ENCODE measurements at regions not wholly inside any gene's neighbourhood (a gene's known extent, or its start where the extent isn't known, plus 50 kb on each side); places are given as distances from the start of the nearest gene placed in this dataset.

DNA sequence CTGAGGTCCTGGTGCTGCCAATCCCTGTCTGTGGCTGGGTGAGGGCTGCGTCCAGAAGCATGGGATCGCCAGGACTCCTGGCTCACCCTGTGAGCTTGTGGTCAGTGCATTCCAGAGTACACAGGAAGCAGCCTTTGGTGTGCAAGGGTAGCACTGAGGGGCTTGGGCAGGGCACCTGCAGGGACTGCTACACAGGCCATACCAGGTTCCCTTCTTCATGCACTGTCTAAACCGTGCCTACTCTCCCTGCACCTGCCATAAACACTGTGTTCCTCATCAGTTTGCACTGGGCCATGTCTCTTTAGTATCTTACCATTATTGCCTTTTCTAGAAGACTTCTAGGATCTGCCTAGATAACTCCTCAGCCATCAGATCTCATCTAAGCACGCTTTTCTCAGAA is 72.8 kb upstream of the NKX2-2 start (continued):
- TF ChIP-seq, protein P1, sequence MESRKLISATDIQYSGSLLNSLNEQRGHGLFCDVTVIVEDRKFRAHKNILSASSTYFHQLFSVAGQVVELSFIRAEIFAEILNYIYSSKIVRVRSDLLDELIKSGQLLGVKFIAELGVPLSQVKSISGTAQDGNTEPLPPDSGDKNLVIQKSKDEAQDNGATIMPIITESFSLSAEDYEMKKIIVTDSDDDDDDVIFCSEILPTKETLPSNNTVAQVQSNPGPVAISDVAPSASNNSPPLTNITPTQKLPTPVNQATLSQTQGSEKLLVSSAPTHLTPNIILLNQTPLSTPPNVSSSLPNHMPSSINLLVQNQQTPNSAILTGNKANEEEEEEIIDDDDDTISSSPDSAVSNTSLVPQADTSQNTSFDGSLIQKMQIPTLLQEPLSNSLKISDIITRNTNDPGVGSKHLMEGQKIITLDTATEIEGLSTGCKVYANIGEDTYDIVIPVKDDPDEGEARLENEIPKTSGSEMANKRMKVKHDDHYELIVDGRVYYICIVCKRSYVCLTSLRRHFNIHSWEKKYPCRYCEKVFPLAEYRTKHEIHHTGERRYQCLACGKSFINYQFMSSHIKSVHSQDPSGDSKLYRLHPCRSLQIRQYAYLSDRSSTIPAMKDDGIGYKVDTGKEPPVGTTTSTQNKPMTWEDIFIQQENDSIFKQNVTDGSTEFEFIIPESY (IDR thresholded peaks at IDR 0.05; ENCODE audit: extremely low read depth, insufficient replicate concordance, low read length): no peak
- no peak for TF ChIP-seq FOSL1 (IDR thresholded peaks at IDR 0.05; ENCODE audit: low read depth)
- no peak for TF ChIP-seq SP1 (IDR thresholded peaks at IDR 0.05; ENCODE audit: low read depth)
- TF ChIP-seq CEBPB (IDR thresholded peaks at IDR 0.05; ENCODE audit: low read depth): no peak
- TF ChIP-seq SIN3A (IDR thresholded peaks at IDR 0.05; ENCODE audit: low read depth): no peak
- no peak for TF ChIP-seq TCF7L2 (IDR thresholded peaks at IDR 0.05; ENCODE audit: borderline replicate concordance, extremely low read depth, insufficient read depth, insufficient read length)

DNA sequence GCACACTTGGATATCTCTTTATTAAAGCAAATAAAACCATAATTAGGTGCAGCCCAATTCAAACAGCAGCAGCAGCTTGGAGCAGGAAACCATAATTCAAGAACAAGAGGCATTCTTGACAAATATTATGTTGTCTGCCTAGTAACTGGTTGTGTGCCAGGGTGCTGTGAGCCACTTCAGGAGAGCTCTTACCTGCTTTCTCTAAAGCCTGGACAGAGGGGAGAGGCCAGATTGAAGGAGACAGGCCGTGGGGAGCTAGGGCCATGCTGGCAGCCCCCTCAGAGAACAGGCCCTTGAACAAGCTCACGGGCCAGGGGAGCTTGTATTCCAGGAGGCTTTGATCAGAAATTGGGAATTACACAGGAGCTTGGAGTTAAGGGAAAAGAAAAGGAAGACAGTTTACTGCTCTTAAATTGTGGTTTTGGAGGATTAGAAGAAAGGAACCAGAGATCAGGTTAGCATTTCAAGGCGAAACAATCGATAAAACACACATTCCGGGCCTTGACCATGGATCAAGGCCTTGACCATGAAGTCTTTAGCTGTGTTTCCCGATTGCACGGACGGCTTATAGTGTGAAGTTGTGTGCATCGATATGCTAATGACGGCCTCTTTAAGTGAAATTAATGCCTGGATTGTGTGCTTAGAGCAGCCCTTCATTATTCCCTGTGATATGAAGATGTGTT is 69.8 kb upstream of the NKX2-2 start:
- H3K4me3 ChIP-seq (replicated peaks in 1 of 2; ENCODE audit: low read depth in 1 of 2, low read length in 2 of 2): no peak overlapping the region
- no TSS peak for BruUV-seq (replicated peaks)
- ChIA-PET RAD21 (ENCODE audit: low non-redundant PET in 1 of 2, low total read pairs in 2 of 2, uncharacterized antibody in 2 of 2, unreplicated experiment in 2 of 2) (no interaction called here), CTCF (interaction anchor here (1.1 to 2.2 kb wide), 2 partner anchors 8 to 12 kb away, joined by 4 to 7 read pairs; no protein-coding TSS in a partner anchor), POLR2A (no interaction called here)
- H3K9ac ChIP-seq (ENCODE audit: low read length): no peak overlapping the region
- H4K20me1 ChIP-seq (ENCODE audit: insufficient read depth): no peaks in the 10 kb centered on the region
- H3K79me2 ChIP-seq (ENCODE audit: insufficient read depth, low read length): no peaks in the 10 kb centered on the region
- TF ChIP-seq, protein P2, sequence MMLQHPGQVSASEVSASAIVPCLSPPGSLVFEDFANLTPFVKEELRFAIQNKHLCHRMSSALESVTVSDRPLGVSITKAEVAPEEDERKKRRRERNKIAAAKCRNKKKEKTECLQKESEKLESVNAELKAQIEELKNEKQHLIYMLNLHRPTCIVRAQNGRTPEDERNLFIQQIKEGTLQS (IDR thresholded peaks at IDR 0.05): no peak
- TF ChIP-seq ZNF274 (IDR thresholded peaks at IDR 0.05; ENCODE audit: low read depth, low read length): no peak
- no peak for TF ChIP-seq YY1 (IDR thresholded peaks at IDR 0.05; ENCODE audit: extremely low read depth, insufficient replicate concordance, low read depth, low read length)
- no peak for TF ChIP-seq CEBPB (IDR thresholded peaks at IDR 0.05; ENCODE audit: low read depth)
- no peak for TF ChIP-seq ZFX (IDR thresholded peaks at IDR 0.05)
- no peak for TF ChIP-seq FOSL1 (IDR thresholded peaks at IDR 0.05; ENCODE audit: low read depth)
- no peak for TF ChIP-seq JUND (IDR thresholded peaks at IDR 0.05)
- H3K4me2 ChIP-seq (ENCODE audit: low read length): no peak overlapping the region
- no peaks in the 10 kb centered on the region for H3K4me1 ChIP-seq (ENCODE audit: control insufficient read depth in 1 of 2, insufficient read depth in 2 of 2, low read length in 2 of 2)
- no peak for DNase-seq (ENCODE audit: low read depth, low spot score)
- H2AFZ ChIP-seq (ENCODE audit: low read depth, low read length, poor library complexity, severe bottlenecking): no peak overlapping the region
- no peaks in the 10 kb centered on the region for H3K9me3 ChIP-seq (ENCODE audit: control insufficient read depth in 1 of 2, insufficient read depth in 1 of 2, low read depth in 1 of 2, low read length in 2 of 2)
- H3K27ac ChIP-seq (ENCODE audit: low read depth, low read length): no peak overlapping the region
- H3K9me2 ChIP-seq (ENCODE audit: insufficient read depth): no peaks in the 10 kb centered on the region
- peaks cover 52% of the 10 kb centered on the region for H3K27me3 ChIP-seq (ENCODE audit: insufficient read depth, low read length)
- intact Hi-C loops (cut with micrococcal nuclease): no loop called here
- H3K36me3 ChIP-seq (ENCODE audit: control insufficient read depth in 1 of 2, insufficient read depth in 2 of 2, low read length in 2 of 2): no peaks in the 10 kb centered on the region
- ATAC-seq: no peak
